ENCODE measurements at regions not wholly inside any gene's neighbourhood (a gene's known extent, or its start where the extent isn't known, plus 50 kb on each side); places are given as distances from the start of the nearest gene placed in this dataset.

DNA sequence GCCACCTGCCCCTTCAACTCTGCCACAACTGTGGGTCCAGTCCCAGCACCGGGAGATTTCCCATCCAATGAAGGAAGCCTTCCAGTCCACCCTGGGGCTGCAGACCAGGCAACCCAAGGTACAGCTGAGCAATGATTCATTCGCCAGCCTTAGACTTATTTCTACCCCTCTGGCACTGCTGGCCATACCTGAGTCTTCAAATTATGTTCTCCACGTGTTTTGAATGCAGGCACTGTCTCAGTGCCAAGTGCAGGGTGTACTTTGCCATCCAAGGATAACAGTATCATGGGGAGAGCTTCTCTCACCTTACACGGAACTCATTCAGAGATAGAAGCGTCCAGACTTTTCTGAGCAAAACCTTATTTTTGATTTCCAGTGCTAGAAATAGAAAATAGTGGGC lies 175.6 kb downstream of the ZFP64 start:
- no peaks in the 10 kb centered on the region for H3K27me3 ChIP-seq (ENCODE audit: control insufficient read depth, insufficient read depth, low read length)
- Mint-ChIP-seq H3K4me1 (no peaks in the 10 kb centered on the region), H3K9me3 (peaks cover 0 to 12% (median 2%) of the 10 kb centered on the region in 7 donors), H3K36me3 (no peaks in the 10 kb centered on the region), H3K4me3 (no peak overlapping the region), H3K27me3 (no peaks in the 10 kb centered on the region), H3K27ac (no peak overlapping the region)
- DNase-seq (no peak), ATAC-seq (ENCODE audit: low read depth in 2 of 2) (no peak)
- H3K36me3 ChIP-seq (ENCODE audit: control insufficient read depth, insufficient read depth, low read length), result no peaks in the 10 kb centered on the region
- H3K4me1 ChIP-seq (ENCODE audit: control insufficient read depth, insufficient read depth, low read length, poor library complexity, severe bottlenecking), result no peaks in the 10 kb centered on the region
- H3K27ac ChIP-seq (ENCODE audit: insufficient read depth, low read length, poor library complexity, severe bottlenecking), result no peak overlapping the region
- peaks cover 0 to 5% of the 10 kb centered on the region in 2 experiments for H3K9me3 ChIP-seq (ENCODE audit: control insufficient read depth in 2 of 2, low read length in 2 of 2)
- H3K4me3 ChIP-seq (ENCODE audit: low read depth, low read length), result no peak overlapping the region

DNA sequence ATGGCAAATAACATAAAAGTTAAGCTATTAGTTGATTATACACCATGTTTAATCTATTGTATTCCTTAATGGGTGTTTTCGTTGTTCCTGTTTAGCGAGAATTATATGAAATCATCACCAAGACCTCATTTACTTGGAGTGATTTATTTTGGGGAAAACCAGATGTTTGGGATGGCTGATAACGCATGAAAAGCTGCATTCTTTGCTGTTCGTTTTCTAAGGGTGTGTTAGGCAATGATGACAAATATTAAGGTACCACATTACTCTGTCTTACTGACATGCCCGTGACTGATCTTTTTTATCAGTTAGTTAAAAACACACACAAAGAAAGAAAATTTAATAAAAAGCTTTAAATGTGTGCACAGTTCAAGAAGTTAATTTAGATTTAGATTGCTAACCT lies 176.4 kb downstream of the ZFP64 start:
- ATAC-seq (ENCODE audit: low read depth in 2 of 2) (no peak), DNase-seq (no peak)
- no peaks in the 10 kb centered on the region for H3K36me3 ChIP-seq (ENCODE audit: control insufficient read depth, insufficient read depth, low read length)
- no peaks in the 10 kb centered on the region for H3K4me1 Mint-ChIP-seq
- H3K4me3 Mint-ChIP-seq, result no peak overlapping the region
- no peak overlapping the region for H3K27ac ChIP-seq (ENCODE audit: insufficient read depth, low read length, poor library complexity, severe bottlenecking)
- H3K36me3 Mint-ChIP-seq, result peaks cover 3% of the 10 kb centered on the region
- H3K27me3 Mint-ChIP-seq, result no peaks in the 10 kb centered on the region
- peaks cover 0 to 19% (median 3%) of the 10 kb centered on the region in 7 donors for H3K9me3 Mint-ChIP-seq
- H3K4me1 ChIP-seq (ENCODE audit: control insufficient read depth, insufficient read depth, low read length, poor library complexity, severe bottlenecking), result no peaks in the 10 kb centered on the region
- peaks cover 0 to 5% of the 10 kb centered on the region in 2 experiments for H3K9me3 ChIP-seq (ENCODE audit: control insufficient read depth in 2 of 2, low read length in 2 of 2)
- H3K4me3 ChIP-seq (ENCODE audit: low read depth, low read length), result no peak overlapping the region
- H3K27me3 ChIP-seq (ENCODE audit: control insufficient read depth, insufficient read depth, low read length), result no peaks in the 10 kb centered on the region
- no peak overlapping the region for H3K27ac Mint-ChIP-seq

DNA sequence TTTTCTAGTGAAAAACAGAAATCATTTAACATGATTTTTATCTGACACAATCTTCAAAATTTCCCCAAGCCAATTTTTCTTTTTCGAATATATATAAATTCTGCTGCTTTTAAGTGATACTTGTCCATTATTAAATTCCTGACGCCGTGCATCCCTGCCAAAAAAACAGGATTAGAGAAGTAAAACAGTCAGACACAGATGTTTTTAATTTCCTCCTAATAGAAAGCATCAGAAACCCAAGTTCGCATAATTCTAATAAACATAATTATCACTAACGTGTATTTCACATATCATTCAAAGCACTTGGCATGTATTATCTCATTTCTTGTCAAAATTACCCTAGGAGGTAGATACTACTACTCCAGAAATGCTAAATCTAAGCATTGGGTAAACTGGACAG lies 179.5 kb downstream of the ZFP64 start:
- Mint-ChIP-seq H3K27ac (no peak overlapping the region), H3K4me3 (no peak overlapping the region), H3K36me3 (peaks cover 4% of the 10 kb centered on the region), H3K4me1 (no peaks in the 10 kb centered on the region), H3K27me3 (no peaks in the 10 kb centered on the region), H3K9me3 (peaks cover 0 to 20% (median 3%) of the 10 kb centered on the region in 7 donors)
- peaks cover 0 to 5% of the 10 kb centered on the region in 2 experiments for H3K9me3 ChIP-seq (ENCODE audit: control insufficient read depth in 2 of 2, low read length in 2 of 2)
- H3K36me3 ChIP-seq (ENCODE audit: control insufficient read depth, insufficient read depth, low read length), result no peaks in the 10 kb centered on the region
- ATAC-seq (ENCODE audit: low read depth in 2 of 2) (no peak), DNase-seq (no peak)
- no peaks in the 10 kb centered on the region for H3K4me1 ChIP-seq (ENCODE audit: control insufficient read depth, insufficient read depth, low read length, poor library complexity, severe bottlenecking)
- H3K27me3 ChIP-seq (ENCODE audit: control insufficient read depth, insufficient read depth, low read length), result no peaks in the 10 kb centered on the region
- H3K4me3 ChIP-seq (ENCODE audit: low read depth, low read length), result no peak overlapping the region
- H3K27ac ChIP-seq (ENCODE audit: insufficient read depth, low read length, poor library complexity, severe bottlenecking), result no peak overlapping the region

DNA sequence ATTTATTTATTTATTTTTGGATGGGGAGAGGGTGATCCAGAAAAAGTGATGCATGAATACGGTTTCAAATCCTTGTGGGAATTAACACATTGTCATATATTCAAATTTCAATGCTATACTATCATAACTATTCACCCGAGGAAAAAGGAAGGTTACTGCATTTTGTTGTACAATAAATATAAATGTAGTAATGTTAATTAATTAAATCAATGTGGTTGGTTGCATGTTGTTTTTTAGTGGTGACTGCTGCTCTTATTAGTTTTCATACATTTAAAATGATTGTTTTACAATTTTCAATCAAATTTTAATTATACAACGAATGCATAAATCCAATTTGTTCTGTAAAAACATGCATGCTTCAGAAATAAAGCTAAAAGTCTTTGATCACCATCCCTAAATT lies 180.5 kb downstream of the ZFP64 start:
- no peak overlapping the region for H3K27ac Mint-ChIP-seq

DNA sequence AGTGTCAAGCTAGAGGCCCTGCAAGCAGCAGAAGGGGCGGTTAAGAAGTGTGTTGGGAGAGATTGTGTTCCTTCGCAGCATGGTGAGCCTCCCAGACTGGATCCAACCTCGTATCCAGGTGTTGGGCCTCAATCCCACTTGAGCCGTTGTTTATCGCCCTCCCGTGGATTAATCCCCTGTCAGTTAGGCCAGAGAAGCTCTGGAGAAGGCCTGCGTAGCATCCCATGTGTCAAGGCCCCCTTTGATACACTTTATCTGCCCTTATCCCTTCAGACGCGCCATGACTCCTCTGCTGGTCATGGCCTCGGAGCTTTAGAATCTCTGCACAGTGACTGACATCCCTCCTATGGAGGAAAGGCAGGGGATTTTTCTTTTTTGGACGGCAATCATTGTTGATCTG lies 181.0 kb downstream of the ZFP64 start:
- peaks cover 0 to 20% (median 4%) of the 10 kb centered on the region in 7 donors for H3K9me3 Mint-ChIP-seq

More for the DNA sequence above, 180.5 kb downstream of the ZFP64 start:
- Mint-ChIP-seq H3K27me3 (peaks cover 4% of the 10 kb centered on the region), H3K36me3 (peaks cover 4% of the 10 kb centered on the region), H3K4me3 (no peak overlapping the region), H3K4me1 (no peaks in the 10 kb centered on the region), H3K9me3 (peaks cover 0 to 20% (median 4%) of the 10 kb centered on the region in 7 donors)
- ATAC-seq (ENCODE audit: low read depth in 2 of 2) (no peak), DNase-seq (no peak)
- no peak overlapping the region for H3K4me3 ChIP-seq (ENCODE audit: low read depth, low read length)
- no peaks in the 10 kb centered on the region for H3K27me3 ChIP-seq (ENCODE audit: control insufficient read depth, insufficient read depth, low read length)
- H3K9me3 ChIP-seq (ENCODE audit: control insufficient read depth in 2 of 2, low read length in 2 of 2), result peaks cover 0 to 5% of the 10 kb centered on the region in 2 experiments
- H3K4me1 ChIP-seq (ENCODE audit: control insufficient read depth, insufficient read depth, low read length, poor library complexity, severe bottlenecking), result no peaks in the 10 kb centered on the region
- no peaks in the 10 kb centered on the region for H3K36me3 ChIP-seq (ENCODE audit: control insufficient read depth, insufficient read depth, low read length)
- no peak overlapping the region for H3K27ac ChIP-seq (ENCODE audit: insufficient read depth, low read length, poor library complexity, severe bottlenecking)

DNA sequence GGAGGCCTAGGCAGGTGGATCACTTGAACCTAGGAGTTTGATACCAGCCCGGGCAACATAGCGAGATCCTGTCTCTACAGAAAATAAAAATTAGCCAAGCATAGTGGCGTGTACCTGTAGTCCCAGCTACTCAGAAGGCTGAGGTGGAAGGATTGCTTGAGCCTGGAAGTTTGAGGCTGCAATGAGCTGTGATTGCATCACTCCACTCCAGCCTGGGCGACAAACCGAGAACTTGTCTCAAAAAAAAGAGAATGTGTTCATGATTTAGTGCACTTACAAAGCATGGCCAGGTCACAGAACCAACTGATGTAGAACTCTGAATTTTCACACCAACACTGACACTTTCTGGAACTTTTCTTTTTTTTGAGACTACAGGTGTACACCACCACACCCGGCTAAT lies 182.7 kb downstream of the ZFP64 start:
- Mint-ChIP-seq H3K27me3 (peaks cover 8% of the 10 kb centered on the region), H3K4me1 (no peaks in the 10 kb centered on the region), H3K27ac (no peak overlapping the region), H3K36me3 (peaks cover 4% of the 10 kb centered on the region), H3K4me3 (no peak overlapping the region), H3K9me3 (peaks cover 0 to 20% (median 4%) of the 10 kb centered on the region in 7 donors)
- Histone ChIP-seq H3K36me3 (ENCODE audit: control insufficient read depth, insufficient read depth, low read length) (no peaks in the 10 kb centered on the region), H3K4me1 (ENCODE audit: control insufficient read depth, insufficient read depth, low read length, poor library complexity, severe bottlenecking) (no peaks in the 10 kb centered on the region), H3K9me3 (ENCODE audit: control insufficient read depth in 2 of 2, low read length in 2 of 2) (peaks cover 0 to 5% of the 10 kb centered on the region in 2 experiments), H3K27me3 (ENCODE audit: control insufficient read depth, insufficient read depth, low read length) (no peaks in the 10 kb centered on the region), H3K4me3 (ENCODE audit: low read depth, low read length) (no peak overlapping the region), H3K27ac (ENCODE audit: insufficient read depth, low read length, poor library complexity, severe bottlenecking) (no peak overlapping the region)
- ATAC-seq (ENCODE audit: low read depth in 2 of 2) (no peak), DNase-seq (no peak)

More for the DNA sequence above, 181.0 kb downstream of the ZFP64 start:
- ATAC-seq (ENCODE audit: low read depth in 2 of 2) (no peak), DNase-seq (no peak)
- Histone ChIP-seq H3K27me3 (ENCODE audit: control insufficient read depth, insufficient read depth, low read length) (no peaks in the 10 kb centered on the region), H3K9me3 (ENCODE audit: control insufficient read depth in 2 of 2, low read length in 2 of 2) (peaks cover 0 to 5% of the 10 kb centered on the region in 2 experiments), H3K4me3 (ENCODE audit: low read depth, low read length) (no peak overlapping the region), H3K4me1 (ENCODE audit: control insufficient read depth, insufficient read depth, low read length, poor library complexity, severe bottlenecking) (no peaks in the 10 kb centered on the region), H3K36me3 (ENCODE audit: control insufficient read depth, insufficient read depth, low read length) (no peaks in the 10 kb centered on the region), H3K27ac (ENCODE audit: insufficient read depth, low read length, poor library complexity, severe bottlenecking) (no peak overlapping the region)
- H3K4me3 Mint-ChIP-seq, result no peak overlapping the region
- no peak overlapping the region for H3K27ac Mint-ChIP-seq
- peaks cover 4% of the 10 kb centered on the region for H3K27me3 Mint-ChIP-seq
- no peaks in the 10 kb centered on the region for H3K4me1 Mint-ChIP-seq
- peaks cover 4% of the 10 kb centered on the region for H3K36me3 Mint-ChIP-seq

DNA sequence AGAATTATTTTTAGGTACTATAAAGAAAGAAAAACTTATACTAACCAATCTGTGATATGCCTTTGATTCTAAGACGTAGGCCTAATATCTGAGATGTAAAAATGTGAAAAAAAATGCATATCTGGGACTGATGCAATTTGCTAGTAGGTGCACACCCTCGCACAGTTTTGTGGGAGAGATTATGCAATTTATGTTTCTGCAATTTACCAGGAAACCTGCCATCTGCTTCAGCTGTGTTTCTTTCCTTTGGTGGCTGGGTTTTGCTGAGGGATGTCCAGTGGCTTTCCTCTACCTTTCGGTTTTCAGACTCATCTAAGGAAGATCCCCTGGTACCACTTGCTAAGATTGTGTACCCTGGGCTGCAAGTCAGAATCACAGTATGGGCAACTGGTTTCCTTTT lies 186.9 kb downstream of the ZFP64 start:
- no peak for ATAC-seq (ENCODE audit: low read depth in 2 of 2)
- DNase-seq, result no peak
- Histone ChIP-seq H3K27ac (ENCODE audit: insufficient read depth, low read length, poor library complexity, severe bottlenecking) (no peak overlapping the region), H3K4me1 (ENCODE audit: control insufficient read depth, insufficient read depth, low read length, poor library complexity, severe bottlenecking) (no peaks in the 10 kb centered on the region), H3K4me3 (ENCODE audit: low read depth, low read length) (no peak overlapping the region), H3K36me3 (ENCODE audit: control insufficient read depth, insufficient read depth, low read length) (no peaks in the 10 kb centered on the region), H3K9me3 (ENCODE audit: control insufficient read depth in 2 of 2, low read length in 2 of 2) (no peaks in the 10 kb centered on the region), H3K27me3 (ENCODE audit: control insufficient read depth, insufficient read depth, low read length) (no peaks in the 10 kb centered on the region)
- H3K36me3 Mint-ChIP-seq, result no peaks in the 10 kb centered on the region
- H3K9me3 Mint-ChIP-seq, result peaks cover 0 to 5% (median 0%) of the 10 kb centered on the region in 7 donors
- peaks cover 18% of the 10 kb centered on the region for H3K27me3 Mint-ChIP-seq
- no peaks in the 10 kb centered on the region for H3K4me1 Mint-ChIP-seq
- no peak overlapping the region for H3K4me3 Mint-ChIP-seq
- no peak overlapping the region for H3K27ac Mint-ChIP-seq

DNA sequence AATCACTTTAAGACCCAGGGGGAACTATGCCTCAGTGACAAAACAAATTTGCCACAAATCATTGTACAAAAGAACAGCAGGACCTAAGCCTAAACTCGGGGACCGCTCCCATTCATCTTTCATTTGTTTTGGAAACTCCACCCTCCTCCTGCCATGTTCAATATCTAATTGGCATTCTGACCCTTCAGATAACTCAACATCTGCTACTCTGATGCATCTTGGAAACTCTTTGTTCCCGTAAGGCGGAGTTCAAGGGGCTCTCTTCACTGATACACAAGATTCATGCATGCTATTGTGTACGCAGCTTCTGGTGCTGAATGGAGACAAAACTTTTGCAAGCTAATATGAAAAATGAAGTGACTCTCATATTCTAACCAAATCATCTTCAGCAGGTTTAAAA lies 187.6 kb downstream of the ZFP64 start:
- DNase-seq (no peak), ATAC-seq (ENCODE audit: low read depth in 2 of 2) (no peak)
- no peaks in the 10 kb centered on the region for H3K4me1 Mint-ChIP-seq
- no peak overlapping the region for H3K4me3 ChIP-seq (ENCODE audit: low read depth, low read length)
- peaks cover 18% of the 10 kb centered on the region for H3K27me3 Mint-ChIP-seq
- H3K27me3 ChIP-seq (ENCODE audit: control insufficient read depth, insufficient read depth, low read length), result no peaks in the 10 kb centered on the region
- H3K27ac Mint-ChIP-seq, result no peak overlapping the region
- H3K9me3 ChIP-seq (ENCODE audit: control insufficient read depth in 2 of 2, low read length in 2 of 2), result no peaks in the 10 kb centered on the region
- no peaks in the 10 kb centered on the region for H3K4me1 ChIP-seq (ENCODE audit: control insufficient read depth, insufficient read depth, low read length, poor library complexity, severe bottlenecking)
- H3K36me3 ChIP-seq (ENCODE audit: control insufficient read depth, insufficient read depth, low read length), result no peaks in the 10 kb centered on the region
- H3K36me3 Mint-ChIP-seq, result no peaks in the 10 kb centered on the region
- peaks cover 0 to 5% (median 0%) of the 10 kb centered on the region in 7 donors for H3K9me3 Mint-ChIP-seq
- H3K4me3 Mint-ChIP-seq, result no peak overlapping the region
- no peak overlapping the region for H3K27ac ChIP-seq (ENCODE audit: insufficient read depth, low read length, poor library complexity, severe bottlenecking)

Measured in CD4-positive, CD25-positive, alpha-beta regulatory T cell (primary cell).